Right hindlimb (tissue), 1 donor: ENCODE measurements at regions not wholly inside any gene's neighbourhood (a gene's known extent, or its start where the extent isn't known, plus 50 kb on each side); places are given as distances from the start of the nearest gene placed in this dataset.
"Not testable (repeated sequence)": the region's sequence is repeated elsewhere in the genome, so short reads cannot be mapped to it uniquely, and the experiment has no call there.

Experiments used
- DNase-seq: peaks from one replicate; pipeline ENCODE4 v3.0.0-alpha.2; 2018

- no peak for DNase-seq
Observed at GRCh38 chr11:92546603-92547002, 322.0 kb downstream of the FAT3 start.

GRCh38 chr11:92550411-92550810 is 325.8 kb downstream of the FAT3 start:
- DNase-seq: no peak

- no peak for DNase-seq
Observed at GRCh38 chr11:92550871-92551270, 326.3 kb downstream of the FAT3 start.

- DNase-seq: no peak
Observed at GRCh38 chr11:92552942-92553341, 328.3 kb downstream of the FAT3 start.

- DNase-seq: no peak
Observed at GRCh38 chr11:92554688-92555087, 330.1 kb downstream of the FAT3 start.

GRCh38 chr11:92556431-92556830 is 331.8 kb downstream of the FAT3 start:
- DNase-seq: no peak

GRCh38 chr11:92557879-92558278 is 333.3 kb downstream of the FAT3 start:
- DNase-seq: no peak

GRCh38 chr11:92558323-92558722 is 333.7 kb downstream of the FAT3 start:
- no peak for DNase-seq

- DNase-seq: no peak
Observed at GRCh38 chr11:92569726-92570125, 345.1 kb downstream of the FAT3 start.

- DNase-seq: no peak
Observed at GRCh38 chr11:92572559-92572958, 347.9 kb downstream of the FAT3 start.

- no peak for DNase-seq
Observed at GRCh38 chr11:92576315-92576714, 351.7 kb downstream of the FAT3 start.

GRCh38 chr11:92580908-92581307 is 356.3 kb downstream of the FAT3 start:
- no peak for DNase-seq

- DNase-seq: no peak
Observed at GRCh38 chr11:92588393-92588792, 363.8 kb downstream of the FAT3 start.

- no peak for DNase-seq
Observed at GRCh38 chr11:92589512-92589911, 364.9 kb downstream of the FAT3 start.

GRCh38 chr11:92591521-92591920 is 366.9 kb downstream of the FAT3 start:
- no peak for DNase-seq

- DNase-seq: no peak
Observed at GRCh38 chr11:92594251-92594650, 369.6 kb downstream of the FAT3 start.

GRCh38 chr11:92595052-92595451 is 370.4 kb downstream of the FAT3 start:
- no peak for DNase-seq

GRCh38 chr11:92596596-92597317 is 372.1 kb downstream of the FAT3 start:
- no peak for DNase-seq

GRCh38 chr11:92601048-92601447 is 368.4 kb upstream of the MTNR1B start:
- DNase-seq: no peak

- no peak for DNase-seq
Observed at GRCh38 chr11:92605667-92606066, 363.8 kb upstream of the MTNR1B start.

- no peak for DNase-seq
Observed at GRCh38 chr11:92607969-92608722, 361.3 kb upstream of the MTNR1B start.

GRCh38 chr11:92611157-92611556 is 358.3 kb upstream of the MTNR1B start:
- no peak for DNase-seq

- DNase-seq: not testable (repeated sequence)
Observed at GRCh38 chr11:92618020-92618419, 351.4 kb upstream of the MTNR1B start.

- no peak for DNase-seq
Observed at GRCh38 chr11:92623055-92623454, 346.4 kb upstream of the MTNR1B start.

GRCh38 chr11:92625894-92626293 is 343.6 kb upstream of the MTNR1B start:
- DNase-seq: no peak
